H1 (cell line): ENCODE measurements at regions not wholly inside any gene's neighbourhood (a gene's known extent, or its start where the extent isn't known, plus 50 kb on each side); places are given as distances from the start of the nearest gene placed in this dataset.

Experiments
- CTCF ChIA-PET: fragments of 300-600 bp; sonication (Branson Sonifier 250); formaldehyde crosslinking; loops from one replicate; lab custom pipeline; 2021; ENCODE audit not compliant: partially characterized antibody; lab: Charles Lee
- POLR2A ChIA-PET: fragments of 300-600 bp; sonication (Branson Sonifier 250); formaldehyde crosslinking; loops from one replicate; lab custom pipeline; 2021; ENCODE audit warnings: inconsistent platforms; ENCODE audit not compliant: partially characterized antibody; lab: Charles Lee
- DNase-seq, 2 experiments: peaks; one replicate each; pipeline versions ENCODE4 v3.0.0 to v3.0.0-alpha.2; 2010 to 2022; ENCODE audit warnings: low spot score in 2 of 2, low read depth in 1 of 2, mixed read lengths in 1 of 2
- FAIRE-seq: peaks from 2 replicates; lab custom pipeline; 2011; peaks lifted over from hg19 to GRCh38; lab: Jason Lieb, UNC
- H2AFZ ChIP-seq: 2 replicates; pipeline ENCODE4 v1.8.1; 2012; ENCODE audit warnings: low read length, inconsistent platforms
- H2AK5ac ChIP-seq: 2 replicates; pipeline ENCODE4 v1.6.1; 2013; ENCODE audit warnings: low read depth, low read length
- H2BK120ac ChIP-seq: replicated peaks from 2 replicates; pipeline ENCODE3; 2013; ENCODE audit warnings: low read depth, low read length, inconsistent platforms
- H2BK12ac ChIP-seq: 2 replicates; pipeline ENCODE4 v1.6.1; 2013; ENCODE audit warnings: low read depth, low read length
- H2BK15ac ChIP-seq: 2 replicates; pipeline ENCODE4 v1.6.1; 2013; ENCODE audit warnings: low read length
- H2BK20ac ChIP-seq: 2 replicates; pipeline ENCODE4 v1.6.1; 2013; ENCODE audit warnings: low read length
- H2BK5ac ChIP-seq: 2 replicates; pipeline ENCODE4 v1.6.1; 2013; ENCODE audit warnings: low read depth, low read length
- H3K14ac ChIP-seq: 2 replicates; pipeline ENCODE4 v1.6.1; 2013; ENCODE audit warnings: inconsistent platforms; ENCODE audit not compliant: insufficient read length
- H3K18ac ChIP-seq: 2 replicates; pipeline ENCODE4 v1.6.1; 2013; ENCODE audit warnings: low read length; ENCODE audit errors: extremely low read depth
- H3K23ac ChIP-seq: 2 replicates; pipeline ENCODE4 v1.6.1; 2013; ENCODE audit warnings: inconsistent platforms; ENCODE audit not compliant: insufficient read length
- H3K23me2 ChIP-seq: 2 replicates; pipeline ENCODE4 v1.6.1; 2013; ENCODE audit warnings: low read depth, low read length
- H3K27ac ChIP-seq: 2 replicates; pipeline ENCODE4 v1.6.1; 2011; ENCODE audit warnings: low read depth, low read length, inconsistent platforms
- H3K27me3 ChIP-seq, 4 experiments: replicated peaks in 1 of 4; 1 replicate in 1 of 4; 2 replicates in 3 of 4; pipeline versions ENCODE4 v1.6.1 to v1.8.1; 2011 to 2013; ENCODE audit warnings: low read length in 3 of 4, mild to moderate bottlenecking in 3 of 4, inconsistent platforms in 2 of 4, mixed read lengths in 2 of 4, moderate library complexity in 1 of 4; ENCODE audit not compliant: control insufficient read depth in 3 of 4, insufficient read depth in 3 of 4; ENCODE audit errors: extremely low read depth in 1 of 4
- H3K36me3 ChIP-seq, 4 experiments: 2 replicates each; pipeline versions ENCODE4 v1.6.1 to v1.8.1; 2011 to 2013; ENCODE audit warnings: mild to moderate bottlenecking in 4 of 4, low read length in 3 of 4, moderate library complexity in 2 of 4, control low read depth in 1 of 4, inconsistent platforms in 1 of 4; ENCODE audit not compliant: insufficient read depth in 4 of 4, control insufficient read depth in 2 of 4
- H3K4ac ChIP-seq: replicated peaks from 2 replicates; pipeline ENCODE3; 2013; ENCODE audit warnings: low read length, low read depth, mixed read lengths, inconsistent platforms; ENCODE audit not compliant: insufficient read length
- H3K4me1 ChIP-seq, 4 experiments: replicated peaks in 1 of 4; 1 replicate in 1 of 4; 2 replicates in 3 of 4; pipeline versions ENCODE4 v1.6.1 to v1.8.1; 2011 to 2013; ENCODE audit warnings: low read length in 3 of 4, inconsistent platforms in 2 of 4, mixed read lengths in 1 of 4; ENCODE audit not compliant: insufficient read depth in 4 of 4, control insufficient read depth in 3 of 4
- H3K4me2 ChIP-seq, 2 experiments: 2 replicates each; pipeline versions ENCODE4 v1.6.1 to v1.8.1; 2011 to 2013; ENCODE audit warnings: low read depth in 2 of 2, low read length in 2 of 2, control low read depth in 1 of 2, inconsistent platforms in 1 of 2, mild to moderate bottlenecking in 1 of 2; ENCODE audit not compliant: insufficient read depth in 1 of 2
- H3K4me3 ChIP-seq, 4 experiments: fragments of 200-600, 300-600 bp in 1 of 4; sonication (generic), shearing (Covaris generic), sonication (Bioruptor Twin) in 1 of 4; 2 replicates each; pipeline versions ENCODE4 v1.5.1 to v1.8.1; 2011 to 2016; ENCODE audit warnings: low read length in 4 of 4, low read depth in 3 of 4, control low read depth in 2 of 4, inconsistent platforms in 2 of 4, mild to moderate bottlenecking in 2 of 4, mixed read lengths in 1 of 4, moderate library complexity in 1 of 4; ENCODE audit not compliant: insufficient read depth in 2 of 4; ENCODE audit errors: extremely low read depth in 1 of 4
- H3K56ac ChIP-seq: replicated peaks from 2 replicates; pipeline ENCODE3; 2013; ENCODE audit warnings: low read depth, mild to moderate bottlenecking, mixed read lengths, low read length, inconsistent platforms; ENCODE audit not compliant: insufficient read length
- H3K79me1 ChIP-seq: 2 replicates; pipeline ENCODE4 v1.6.1; 2013; ENCODE audit warnings: low read depth, low read length, control low read depth
- H3K79me2 ChIP-seq, 2 experiments: 2 replicates each; pipeline versions ENCODE4 v1.6.1 to v1.8.1; 2012 to 2013; ENCODE audit warnings: low read length in 2 of 2, mild to moderate bottlenecking in 2 of 2, inconsistent platforms in 1 of 2; ENCODE audit not compliant: insufficient read depth in 2 of 2, control insufficient read depth in 1 of 2
- H3K9ac ChIP-seq, 4 experiments: replicated peaks in 1 of 4; 1 replicate in 1 of 4; 2 replicates in 3 of 4; pipeline versions ENCODE4 v1.6.1 to v1.8.1; 2011 to 2013; ENCODE audit warnings: low read depth in 3 of 4, low read length in 3 of 4, control low read depth in 2 of 4, mild to moderate bottlenecking in 2 of 4, moderate library complexity in 2 of 4, inconsistent platforms in 1 of 4; ENCODE audit errors: extremely low read depth in 1 of 4
- H3K9me3 ChIP-seq, 2 experiments: 2 replicates each; pipeline versions ENCODE4 v1.6.1 to v1.8.1; 2012 to 2013; ENCODE audit warnings: mild to moderate bottlenecking in 2 of 2, moderate library complexity in 2 of 2, control low read depth in 1 of 2, inconsistent platforms in 1 of 2, low read depth in 1 of 2, low read length in 1 of 2, mixed read lengths in 1 of 2; ENCODE audit not compliant: insufficient read depth in 2 of 2
- H4K20me1 ChIP-seq, 2 experiments: replicated peaks in 1 of 2; 2 replicates each; pipeline versions ENCODE3 to v1.8.1; 2011 to 2013; ENCODE audit warnings: inconsistent platforms in 2 of 2, low read length in 2 of 2, mild to moderate bottlenecking in 1 of 2; ENCODE audit not compliant: insufficient read depth in 2 of 2, control insufficient read depth in 1 of 2
- H4K5ac ChIP-seq: 2 replicates; pipeline ENCODE4 v1.6.1; 2013; ENCODE audit warnings: low read length, low read depth, mixed read lengths, inconsistent platforms; ENCODE audit not compliant: insufficient read length
- H4K8ac ChIP-seq: 2 replicates; pipeline ENCODE4 v1.8.0; 2013; ENCODE audit warnings: mild to moderate bottlenecking, moderate library complexity, low read length, inconsistent platforms; ENCODE audit not compliant: insufficient read depth; ENCODE audit errors: extremely low read depth
- H4K91ac ChIP-seq: replicated peaks from 2 replicates; pipeline ENCODE3; 2013; ENCODE audit warnings: low read length, mixed read lengths, inconsistent platforms; ENCODE audit not compliant: insufficient read length
- CREB1 ChIP-seq: IDR thresholded peaks from 2 replicates; pipeline ENCODE4 v1.6.1; 2012; ENCODE audit warnings: inconsistent platforms
- CTBP2 ChIP-seq: IDR thresholded peaks from 2 replicates; pipeline ENCODE4 v1.7.0; 2011; ENCODE audit warnings: borderline replicate concordance, mild to moderate bottlenecking, moderate library complexity, mixed read lengths, low read length; ENCODE audit not compliant: insufficient read depth, insufficient read length
- RAD21 ChIP-seq, 2 experiments: IDR thresholded peaks in 1 of 2; conservative IDR thresholded peaks in 1 of 2; 2 replicates each; pipeline ENCODE4 v1.6.1; 2011; ENCODE audit warnings: low read depth in 2 of 2, low read length in 2 of 2, improper control_type of control experiment in 1 of 2, inconsistent platforms in 1 of 2, mild to moderate bottlenecking in 1 of 2, moderate library complexity in 1 of 2
- SRF ChIP-seq: IDR thresholded peaks from 2 replicates; pipeline ENCODE4 v1.6.1; 2011; ENCODE audit warnings: mild to moderate bottlenecking, low read depth, low read length, moderate library complexity
- WGBS, 2 experiments: shearing (Covaris generic) in 1 of 2; methylation state at CpG; one replicate each; pipeline versions ENCODE4 v1.1.6 to v1.1.7; 2013 to 2015; ENCODE audit warnings: low lambda C conversion rate in 2 of 2, mixed read lengths in 2 of 2, inconsistent platforms in 1 of 2, low coverage in 1 of 2, missing lambda C conversion rate in 1 of 2; ENCODE audit not compliant: insufficient replicate concordance in 2 of 2, insufficient coverage in 1 of 2, insufficient read length in 1 of 2; ENCODE audit errors: extremely low coverage in 1 of 2, missing lambda C conversion rate in 1 of 2; 5-methylcytosine and 5-hydroxymethylcytosine counted together
- TF ChIP-seq, protein P1 (sequence below): IDR thresholded peaks from 2 replicates; pipeline ENCODE4 v1.6.1; 2012; ENCODE audit warnings: inconsistent platforms
- TF ChIP-seq, protein P2 (sequence below): IDR thresholded peaks from 2 replicates; pipeline ENCODE4 v1.6.1; 2012; ENCODE audit warnings: inconsistent platforms

DNA sequence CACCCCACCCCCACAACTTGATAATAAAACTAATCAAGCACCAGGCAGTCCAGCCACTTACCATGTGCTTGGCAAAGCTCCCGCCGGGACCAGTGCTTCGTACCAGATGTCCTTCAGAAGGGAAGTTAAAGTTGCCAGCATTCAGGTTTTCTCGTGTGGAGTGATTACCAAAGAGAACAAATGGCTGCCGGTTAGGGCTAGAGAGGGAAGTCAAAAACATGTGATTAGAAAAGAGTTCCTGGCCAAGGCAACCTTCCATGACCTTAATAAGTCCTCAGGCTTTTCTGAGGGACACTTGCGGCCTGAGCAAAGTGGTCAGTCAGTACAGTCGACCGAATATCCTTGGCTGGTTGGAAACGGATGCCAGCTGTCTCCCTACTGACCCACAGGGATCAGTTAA, 67.0 kb downstream of the DNAAF9 start:
- Histone ChIP-seq H2BK120ac (no peak overlapping the region), H2BK15ac (no peak overlapping the region), H2AFZ (no peak overlapping the region), H3K36me3 (peaks cover 0 to 1% (median 0%) of the 10 kb centered on the region in 4 experiments; a peak in 2 of 8 replicates), H3K27ac (no peak overlapping the region), H2BK20ac (no peak overlapping the region), H3K18ac (no peak overlapping the region), H2BK5ac (no peak overlapping the region), H4K91ac (no peak overlapping the region), H3K56ac (no peak overlapping the region), H3K23me2 (no peaks in the 10 kb centered on the region), H3K14ac (no peak overlapping the region), H3K9me3 (no peaks in the 10 kb centered on the region), H3K4me2 (no peak overlapping the region), H4K5ac (no peak overlapping the region), H4K8ac (no peak overlapping the region), H2AK5ac (no peak overlapping the region), H3K4me3 (no peak overlapping the region), H3K79me2 (no peaks in the 10 kb centered on the region), H3K27me3 (no peaks in the 10 kb centered on the region), H3K9ac (no peak overlapping the region), H4K20me1 (no peaks in the 10 kb centered on the region), H2BK12ac (no peak overlapping the region), H3K4ac (no peak overlapping the region), H3K79me1 (no peaks in the 10 kb centered on the region), H3K23ac (no peak overlapping the region), H3K4me1 (no peaks in the 10 kb centered on the region)
- no peak for TF ChIP-seq RAD21 (IDR thresholded peaks at IDR 0.05 in 1 of 2, conservative IDR thresholded peaks at IDR 0.05 in 1 of 2; ENCODE audit: low read depth in 2 of 2, low read length in 2 of 2)
- no peak for TF ChIP-seq CREB1
- no peak for TF ChIP-seq CTBP2
- TF ChIP-seq SRF = no peak
- TF ChIP-seq, protein P1, sequence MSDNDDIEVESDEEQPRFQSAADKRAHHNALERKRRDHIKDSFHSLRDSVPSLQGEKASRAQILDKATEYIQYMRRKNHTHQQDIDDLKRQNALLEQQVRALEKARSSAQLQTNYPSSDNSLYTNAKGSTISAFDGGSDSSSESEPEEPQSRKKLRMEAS = no peak
- TF ChIP-seq, protein P2, sequence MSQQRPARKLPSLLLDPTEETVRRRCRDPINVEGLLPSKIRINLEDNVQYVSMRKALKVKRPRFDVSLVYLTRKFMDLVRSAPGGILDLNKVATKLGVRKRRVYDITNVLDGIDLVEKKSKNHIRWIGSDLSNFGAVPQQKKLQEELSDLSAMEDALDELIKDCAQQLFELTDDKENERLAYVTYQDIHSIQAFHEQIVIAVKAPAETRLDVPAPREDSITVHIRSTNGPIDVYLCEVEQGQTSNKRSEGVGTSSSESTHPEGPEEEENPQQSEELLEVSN = peak; percentile 22; the same call in 1 of the 2 replicates
- ChIA-PET CTCF (no interaction called here), POLR2A (no interaction called here)
- DNase-seq = no peak
- no peak for FAIRE-seq
- 92% methylated on average over 9 of the region's 9 CpGs; no CpG with 5 or more reads in 1 of the 2 experiments for WGBS, 2 experiments
